Endothelial cell (in vitro differentiated cells): ENCODE measurements at regions not wholly inside any gene's neighbourhood (a gene's known extent, or its start where the extent isn't known, plus 50 kb on each side); places are given as distances from the start of the nearest gene placed in this dataset.

Experiments
- DNase-seq: peaks from one replicate; pipeline ENCODE4 v3.0.0; 2021; ENCODE audit warnings: low spot score
- H3K27ac Mint-ChIP-seq: one replicate; pipeline ENCODE4 v1.8.0; 2021; ENCODE audit warnings: mixed read lengths, inconsistent platforms; ENCODE audit not compliant: unreplicated experiment
- H3K27me3 Mint-ChIP-seq: one replicate; pipeline ENCODE4 v1.8.0; 2021; ENCODE audit warnings: mild to moderate bottlenecking, moderate library complexity, mixed read lengths, inconsistent platforms; ENCODE audit not compliant: unreplicated experiment
- H3K36me3 Mint-ChIP-seq: one replicate; pipeline ENCODE4 v1.8.0; 2021; ENCODE audit warnings: mild to moderate bottlenecking, low read depth, mixed read lengths, inconsistent platforms; ENCODE audit not compliant: unreplicated experiment
- H3K4me1 Mint-ChIP-seq: one replicate; pipeline ENCODE4 v1.8.0; 2021; ENCODE audit warnings: mild to moderate bottlenecking, mixed read lengths, inconsistent platforms; ENCODE audit not compliant: unreplicated experiment
- H3K4me3 Mint-ChIP-seq: one replicate; pipeline ENCODE4 v1.8.0; 2021; ENCODE audit warnings: mild to moderate bottlenecking, mixed read lengths, inconsistent platforms; ENCODE audit not compliant: unreplicated experiment
- H3K9me3 Mint-ChIP-seq: one replicate; pipeline ENCODE4 v1.8.0; 2021; ENCODE audit warnings: mixed read lengths, inconsistent platforms; ENCODE audit not compliant: unreplicated experiment
- TF ChIP-seq, protein P1 (sequence below): fragments of 200-600 bp; sonication (generic); IDR thresholded peaks from one replicate; pipeline ENCODE4 v1.5.0; 2021; ENCODE audit warnings: antibody characterized with exemption; ENCODE audit not compliant: unreplicated experiment

DNA sequence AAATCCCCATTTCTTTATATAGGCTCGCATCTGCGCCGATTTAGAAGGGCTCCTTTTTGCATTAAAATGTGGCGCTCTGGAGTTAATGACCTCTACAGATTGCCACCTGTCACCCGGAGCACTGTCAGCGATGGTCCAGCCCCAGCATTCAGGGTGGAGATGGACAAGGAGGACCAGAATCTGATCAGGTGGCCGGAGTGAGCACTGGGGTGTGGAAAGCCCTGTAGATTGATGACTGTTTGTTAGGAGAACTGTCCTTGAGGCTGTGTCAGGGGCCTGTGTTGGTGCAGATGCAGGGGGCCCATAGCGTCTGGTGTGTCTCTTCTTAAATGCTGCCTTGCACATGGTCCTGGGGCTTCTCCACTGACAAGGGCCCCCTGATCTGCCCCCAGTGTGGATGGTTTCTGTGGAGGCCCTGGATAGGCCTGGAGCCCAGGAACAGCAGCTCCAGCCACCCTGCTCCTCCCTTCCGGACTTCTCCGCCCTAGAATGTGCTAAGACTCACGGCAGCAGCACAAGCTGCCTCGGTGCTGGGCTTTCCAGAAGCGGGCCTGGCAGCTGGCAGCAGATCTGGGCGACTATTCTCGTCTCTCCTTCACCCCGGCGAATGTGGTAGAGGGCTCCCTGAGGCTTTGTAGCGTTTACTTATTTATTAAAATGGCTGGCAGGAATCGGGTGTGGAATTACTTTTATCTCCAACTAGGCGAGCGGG is 1333.3 kb downstream of the BRD1 start:
- Mint-ChIP-seq H3K36me3 (no peaks in the 10 kb centered on the region), H3K4me3 (no peak overlapping the region), H3K4me1 (peaks cover 10% of the 10 kb centered on the region), H3K27ac (no peak overlapping the region), H3K27me3 (peaks cover 7% of the 10 kb centered on the region), H3K9me3 (no peaks in the 10 kb centered on the region)
- DNase-seq, result no peak
- TF ChIP-seq, protein P1, sequence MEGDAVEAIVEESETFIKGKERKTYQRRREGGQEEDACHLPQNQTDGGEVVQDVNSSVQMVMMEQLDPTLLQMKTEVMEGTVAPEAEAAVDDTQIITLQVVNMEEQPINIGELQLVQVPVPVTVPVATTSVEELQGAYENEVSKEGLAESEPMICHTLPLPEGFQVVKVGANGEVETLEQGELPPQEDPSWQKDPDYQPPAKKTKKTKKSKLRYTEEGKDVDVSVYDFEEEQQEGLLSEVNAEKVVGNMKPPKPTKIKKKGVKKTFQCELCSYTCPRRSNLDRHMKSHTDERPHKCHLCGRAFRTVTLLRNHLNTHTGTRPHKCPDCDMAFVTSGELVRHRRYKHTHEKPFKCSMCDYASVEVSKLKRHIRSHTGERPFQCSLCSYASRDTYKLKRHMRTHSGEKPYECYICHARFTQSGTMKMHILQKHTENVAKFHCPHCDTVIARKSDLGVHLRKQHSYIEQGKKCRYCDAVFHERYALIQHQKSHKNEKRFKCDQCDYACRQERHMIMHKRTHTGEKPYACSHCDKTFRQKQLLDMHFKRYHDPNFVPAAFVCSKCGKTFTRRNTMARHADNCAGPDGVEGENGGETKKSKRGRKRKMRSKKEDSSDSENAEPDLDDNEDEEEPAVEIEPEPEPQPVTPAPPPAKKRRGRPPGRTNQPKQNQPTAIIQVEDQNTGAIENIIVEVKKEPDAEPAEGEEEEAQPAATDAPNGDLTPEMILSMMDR, result no peak

- Mint-ChIP-seq H3K27me3 (peaks cover 7% of the 10 kb centered on the region), H3K4me3 (no peak overlapping the region), H3K9me3 (no peaks in the 10 kb centered on the region), H3K36me3 (no peaks in the 10 kb centered on the region), H3K4me1 (peaks cover 7% of the 10 kb centered on the region), H3K27ac (no peak overlapping the region)
- TF ChIP-seq, protein P1, result no peak
- DNase-seq, result no peak
These were observed 1333.9 kb downstream of the BRD1 start for GRCh38 chr22:48493733-48494132.

- peak; percentile 70 for DNase-seq
- peaks cover 14% of the 10 kb centered on the region for H3K27me3 Mint-ChIP-seq
- TF ChIP-seq, protein P1, result no peak
- peaks cover 7% of the 10 kb centered on the region for H3K4me1 Mint-ChIP-seq
- H3K9me3 Mint-ChIP-seq, result no peaks in the 10 kb centered on the region
- no peak overlapping the region for H3K4me3 Mint-ChIP-seq
- H3K36me3 Mint-ChIP-seq, result peaks cover 3% of the 10 kb centered on the region
- H3K27ac Mint-ChIP-seq, result no peak overlapping the region
These were observed 1335.0 kb downstream of the BRD1 start for GRCh38 chr22:48492366-48493320.

GRCh38 chr22:48491451-48491941 is 1336.2 kb downstream of the BRD1 start:
- H3K27me3 Mint-ChIP-seq, result peaks cover 14% of the 10 kb centered on the region
- no peak for DNase-seq
- H3K4me3 Mint-ChIP-seq, result no peak overlapping the region
- peaks cover 4% of the 10 kb centered on the region for H3K36me3 Mint-ChIP-seq
- no peak overlapping the region for H3K27ac Mint-ChIP-seq
- no peaks in the 10 kb centered on the region for H3K9me3 Mint-ChIP-seq
- peaks cover 7% of the 10 kb centered on the region for H3K4me1 Mint-ChIP-seq
- TF ChIP-seq, protein P1, result no peak
